Activated naive CD8-positive, alpha-beta T cell treated with anti-CD3 and anti-CD28 coated beads, Interleukin-2, amount 10 ng/mL, durations not matched to agents 7 days and 5 days (primary cell): ENCODE measurements at regions not wholly inside any gene's neighbourhood (a gene's known extent, or its start where the extent isn't known, plus 50 kb on each side); places are given as distances from the start of the nearest gene placed in this dataset.

Experiments
- ATAC-seq: fragments of 150-1000 bp; cut with Tn5 transposase; one replicate; pipeline ENCODE4 v1.10.0; 2021; ENCODE audit warnings: low read depth, moderate library complexity
- POLR2A ChIA-PET: fragments of 350-600 bp; sonication (Branson Sonifier 250); formaldehyde crosslinking; loops from one replicate; lab custom pipeline; 2021; ENCODE audit warnings: antibody characterized with exemption; lab: Charles Lee
- DNase-seq: peaks from one replicate; pipeline ENCODE4 v3.0.0; 2021
- H3K27ac Mint-ChIP-seq: one replicate; pipeline ENCODE4 v1.8.0; 2022; ENCODE audit warnings: mild to moderate bottlenecking, mixed read lengths
- H3K27me3 Mint-ChIP-seq: one replicate; pipeline ENCODE4 v1.8.0; 2022; ENCODE audit warnings: mild to moderate bottlenecking, moderate library complexity, mixed read lengths
- H3K36me3 Mint-ChIP-seq: one replicate; pipeline ENCODE4 v1.8.0; 2021; ENCODE audit warnings: mild to moderate bottlenecking, mixed read lengths
- H3K4me1 Mint-ChIP-seq: one replicate; pipeline ENCODE4 v1.8.0; 2021; ENCODE audit warnings: mixed read lengths
- H3K4me3 Mint-ChIP-seq: one replicate; pipeline ENCODE4 v1.8.0; 2022; ENCODE audit warnings: mild to moderate bottlenecking, moderate library complexity, mixed read lengths
- H3K9me3 Mint-ChIP-seq: one replicate; pipeline ENCODE4 v1.8.0; 2021; ENCODE audit warnings: mixed read lengths

GRCh38 chr1:96990136-96990535, 268.6 kb downstream of the PTBP2 start:
- Mint-ChIP-seq H3K27me3 (peaks cover 3% of the 10 kb centered on the region), H3K4me3 (no peak overlapping the region), H3K27ac (no peak overlapping the region), H3K4me1 (no peaks in the 10 kb centered on the region), H3K9me3 (peaks cover 3% of the 10 kb centered on the region), H3K36me3 (no peaks in the 10 kb centered on the region)
- POLR2A ChIA-PET: no interaction called here
- DNase-seq (no peak), ATAC-seq (no peak)

- H3K27ac Mint-ChIP-seq: no peak overlapping the region
- POLR2A ChIA-PET: no interaction called here
- H3K4me1 Mint-ChIP-seq: no peaks in the 10 kb centered on the region
- peaks cover 6% of the 10 kb centered on the region for H3K27me3 Mint-ChIP-seq
- H3K4me3 Mint-ChIP-seq: no peak overlapping the region
- no peak for ATAC-seq
- H3K9me3 Mint-ChIP-seq: peaks cover 1% of the 10 kb centered on the region
- no peak for DNase-seq
- H3K36me3 Mint-ChIP-seq: no peaks in the 10 kb centered on the region
Observed at GRCh38 chr1:96991261-96991660, 269.7 kb downstream of the PTBP2 start.

DNA sequence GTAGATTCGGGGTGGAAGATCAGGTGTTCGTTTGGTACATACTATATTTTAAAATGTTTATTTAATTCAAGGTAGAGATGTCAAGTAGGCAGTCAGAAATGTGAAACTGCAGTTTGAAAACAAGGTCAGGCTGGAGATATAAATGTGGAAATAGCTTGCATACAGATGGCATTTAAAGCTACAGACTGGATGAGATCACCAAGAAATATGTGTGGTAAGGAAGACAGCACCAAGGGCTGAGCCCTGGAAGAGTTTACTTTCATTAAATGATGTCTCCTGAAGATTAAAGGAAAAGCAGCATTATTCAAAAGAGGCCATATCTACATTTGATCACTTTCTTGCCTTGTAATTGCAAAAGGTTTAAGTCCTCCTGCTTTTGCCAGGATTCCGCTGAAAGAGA, 271.3 kb downstream of the PTBP2 start:
- DNase-seq: no peak
- POLR2A ChIA-PET: no interaction called here
- H3K27ac Mint-ChIP-seq: no peak overlapping the region
- ATAC-seq: no peak
- H3K4me3 Mint-ChIP-seq: no peak overlapping the region
- peaks cover 9% of the 10 kb centered on the region for H3K27me3 Mint-ChIP-seq
- H3K4me1 Mint-ChIP-seq: no peaks in the 10 kb centered on the region
- H3K9me3 Mint-ChIP-seq: no peaks in the 10 kb centered on the region
- H3K36me3 Mint-ChIP-seq: no peaks in the 10 kb centered on the region

DNA sequence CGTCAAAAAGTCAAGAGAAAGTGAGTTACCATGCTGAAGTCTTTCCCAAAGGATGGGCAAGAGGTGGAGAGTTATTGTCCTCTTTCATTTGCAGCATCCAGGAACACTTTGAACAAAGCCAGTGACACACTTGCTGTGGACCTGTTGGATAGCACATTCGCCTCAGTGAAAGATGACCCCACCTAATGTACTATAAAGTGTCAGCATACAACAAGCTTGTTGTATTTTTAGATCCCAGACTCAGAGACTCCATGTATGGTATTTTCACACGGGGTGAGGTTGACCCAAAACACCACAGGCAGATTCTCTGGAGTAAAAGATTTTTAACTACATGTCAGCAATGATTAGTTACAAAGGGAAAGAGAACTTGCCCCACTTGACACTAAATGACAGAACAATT, 273.8 kb downstream of the PTBP2 start:
- no peak overlapping the region for H3K27ac Mint-ChIP-seq
- H3K4me3 Mint-ChIP-seq: no peak overlapping the region
- ATAC-seq (no peak), DNase-seq (no peak)
- H3K27me3 Mint-ChIP-seq: peaks cover 17% of the 10 kb centered on the region
- no peaks in the 10 kb centered on the region for H3K4me1 Mint-ChIP-seq
- POLR2A ChIA-PET: no interaction called here
- H3K9me3 Mint-ChIP-seq: no peaks in the 10 kb centered on the region
- H3K36me3 Mint-ChIP-seq: no peaks in the 10 kb centered on the region

- Mint-ChIP-seq H3K4me1 (no peaks in the 10 kb centered on the region), H3K9me3 (no peaks in the 10 kb centered on the region), H3K4me3 (no peak overlapping the region), H3K36me3 (no peaks in the 10 kb centered on the region), H3K27ac (no peak overlapping the region), H3K27me3 (peaks cover 17% of the 10 kb centered on the region)
- ATAC-seq (no peak), DNase-seq (no peak)
- POLR2A ChIA-PET: no interaction called here
Observed at GRCh38 chr1:96996001-96996400, 274.4 kb downstream of the PTBP2 start.

DNA sequence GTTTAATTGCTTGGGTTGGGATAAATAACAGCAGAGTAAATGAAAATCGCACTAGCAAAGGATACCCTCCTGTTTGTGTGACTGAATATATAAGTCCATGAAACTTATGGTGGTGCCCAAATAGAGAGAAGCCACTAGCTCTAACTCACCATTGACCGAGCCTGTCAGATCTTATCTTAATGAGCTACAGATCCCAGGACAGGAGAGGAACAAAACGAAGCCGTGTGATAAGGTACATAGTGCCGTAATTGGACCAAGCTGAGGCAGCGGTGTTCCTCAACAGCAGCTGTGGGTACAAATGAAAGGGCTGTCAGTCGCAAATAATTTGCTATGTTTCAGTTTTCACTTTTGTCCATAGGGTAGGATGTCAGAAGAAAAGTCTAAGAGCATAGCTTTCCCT, 276.1 kb downstream of the PTBP2 start:
- ATAC-seq: no peak
- no peak for DNase-seq
- no peak overlapping the region for H3K27ac Mint-ChIP-seq
- no peaks in the 10 kb centered on the region for H3K9me3 Mint-ChIP-seq
- no peaks in the 10 kb centered on the region for H3K4me1 Mint-ChIP-seq
- no peak overlapping the region for H3K4me3 Mint-ChIP-seq
- no peaks in the 10 kb centered on the region for H3K36me3 Mint-ChIP-seq
- POLR2A ChIA-PET: no interaction called here
- peaks cover 17% of the 10 kb centered on the region for H3K27me3 Mint-ChIP-seq

GRCh38 chr1:96998466-96998865, 276.9 kb downstream of the PTBP2 start:
- no peak for ATAC-seq
- no peak for DNase-seq
- peaks cover 16% of the 10 kb centered on the region for H3K27me3 Mint-ChIP-seq

DNA sequence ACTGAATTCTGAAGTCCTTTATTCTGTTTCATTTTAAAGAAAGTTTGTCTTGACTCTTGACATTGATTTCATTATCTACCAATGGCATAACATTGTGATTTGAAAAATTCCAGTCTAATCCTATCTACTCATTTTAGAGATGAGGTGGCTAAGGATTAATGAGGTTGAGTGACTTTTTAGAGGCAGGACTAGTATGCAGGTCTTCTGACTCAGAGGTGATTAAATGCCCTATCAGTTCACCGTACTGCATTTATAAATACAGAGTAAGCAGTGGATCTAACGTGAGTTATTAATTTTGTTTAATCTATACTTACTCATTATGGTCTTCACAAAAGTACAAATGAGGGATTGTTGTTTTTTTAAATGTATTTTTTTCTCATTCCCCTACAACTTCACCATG, 277.6 kb downstream of the PTBP2 start:
- Mint-ChIP-seq H3K9me3 (no peaks in the 10 kb centered on the region), H3K36me3 (no peaks in the 10 kb centered on the region), H3K4me1 (no peaks in the 10 kb centered on the region), H3K27me3 (peaks cover 15% of the 10 kb centered on the region), H3K27ac (no peak overlapping the region), H3K4me3 (no peak overlapping the region)
- DNase-seq (no peak), ATAC-seq (no peak)
- POLR2A ChIA-PET: no interaction called here

More at GRCh38 chr1:96998466-96998865, 276.9 kb downstream of the PTBP2 start:
- H3K36me3 Mint-ChIP-seq: no peaks in the 10 kb centered on the region
- H3K4me1 Mint-ChIP-seq: no peaks in the 10 kb centered on the region
- POLR2A ChIA-PET: no interaction called here
- no peak overlapping the region for H3K4me3 Mint-ChIP-seq
- H3K27ac Mint-ChIP-seq: no peak overlapping the region
- no peaks in the 10 kb centered on the region for H3K9me3 Mint-ChIP-seq

GRCh38 chr1:97004054-97004453, 282.5 kb downstream of the PTBP2 start:
- Mint-ChIP-seq H3K9me3 (no peaks in the 10 kb centered on the region), H3K4me3 (no peak overlapping the region), H3K4me1 (no peaks in the 10 kb centered on the region), H3K36me3 (no peaks in the 10 kb centered on the region), H3K27ac (no peak overlapping the region), H3K27me3 (peaks cover 2% of the 10 kb centered on the region)
- ATAC-seq (no peak), DNase-seq (no peak)
- POLR2A ChIA-PET: no interaction called here

GRCh38 chr1:97004743-97005142, 283.2 kb downstream of the PTBP2 start:
- Mint-ChIP-seq H3K9me3 (no peaks in the 10 kb centered on the region), H3K27me3 (no peaks in the 10 kb centered on the region), H3K36me3 (no peaks in the 10 kb centered on the region), H3K27ac (no peak overlapping the region), H3K4me1 (no peaks in the 10 kb centered on the region), H3K4me3 (no peak overlapping the region)
- POLR2A ChIA-PET: no interaction called here
- ATAC-seq: no peak
- DNase-seq: no peak

- ATAC-seq: no peak
- Mint-ChIP-seq H3K4me3 (no peak overlapping the region), H3K9me3 (no peaks in the 10 kb centered on the region), H3K4me1 (no peaks in the 10 kb centered on the region), H3K36me3 (no peaks in the 10 kb centered on the region), H3K27ac (no peak overlapping the region), H3K27me3 (no peaks in the 10 kb centered on the region)
- POLR2A ChIA-PET: no interaction called here
- DNase-seq: no peak
Observed at GRCh38 chr1:97006044-97006661, 284.6 kb downstream of the PTBP2 start.

GRCh38 chr1:97007840-97008604, 286.4 kb downstream of the PTBP2 start:
- Mint-ChIP-seq H3K27me3 (no peaks in the 10 kb centered on the region), H3K27ac (no peak overlapping the region), H3K9me3 (no peaks in the 10 kb centered on the region), H3K4me3 (no peak overlapping the region), H3K4me1 (no peaks in the 10 kb centered on the region), H3K36me3 (no peaks in the 10 kb centered on the region)
- POLR2A ChIA-PET: no interaction called here
- DNase-seq: no peak
- ATAC-seq: no peak

GRCh38 chr1:97010566-97011264, 289.1 kb downstream of the PTBP2 start:
- Mint-ChIP-seq H3K4me1 (no peaks in the 10 kb centered on the region), H3K4me3 (no peak overlapping the region), H3K9me3 (no peaks in the 10 kb centered on the region), H3K36me3 (no peaks in the 10 kb centered on the region), H3K27me3 (peaks cover 2% of the 10 kb centered on the region), H3K27ac (no peak overlapping the region)
- DNase-seq: no peak
- POLR2A ChIA-PET: no interaction called here
- no peak for ATAC-seq

DNA sequence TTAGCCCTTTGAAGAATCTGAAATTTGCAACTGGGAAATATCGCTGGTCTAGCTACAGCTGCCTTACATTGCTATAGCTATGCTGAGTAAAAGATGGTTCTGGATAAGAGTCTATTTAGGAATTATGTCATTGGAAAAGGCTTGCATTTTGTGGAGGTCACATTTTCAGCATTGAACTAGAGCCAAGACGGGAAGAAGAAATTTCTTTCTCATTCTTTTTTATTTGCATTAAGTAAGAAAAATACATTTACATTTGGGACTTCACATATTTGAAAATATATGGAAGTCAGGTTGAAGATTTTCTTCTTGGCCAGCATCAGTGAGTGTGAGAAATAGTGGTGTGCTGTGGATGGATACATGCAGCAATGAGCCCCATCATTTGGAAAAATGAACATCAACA, 291.6 kb downstream of the PTBP2 start:
- no peaks in the 10 kb centered on the region for H3K36me3 Mint-ChIP-seq
- H3K4me1 Mint-ChIP-seq: no peaks in the 10 kb centered on the region
- peaks cover 4% of the 10 kb centered on the region for H3K27me3 Mint-ChIP-seq
- H3K9me3 Mint-ChIP-seq: no peaks in the 10 kb centered on the region
- ATAC-seq: no peak
- POLR2A ChIA-PET: no interaction called here
- no peak overlapping the region for H3K4me3 Mint-ChIP-seq
- no peak overlapping the region for H3K27ac Mint-ChIP-seq
- no peak for DNase-seq
